Thyroid gland (tissue), 4 donors: ENCODE measurements at regions not wholly inside any gene's neighbourhood (a gene's known extent, or its start where the extent isn't known, plus 50 kb on each side); places are given as distances from the start of the nearest gene placed in this dataset.

Experiments
- CTCF ChIP-seq, 6 experiments: fragments of 200-600 bp in 3 of 6; fragments of 450-650 bp in 3 of 6; sonication (generic) in 3 of 6; IDR thresholded peaks; one replicate each; pipeline ENCODE4 v1.5.1; 2016 to 2019; ENCODE audit warnings: antibody characterized with exemption in 6 of 6, mild to moderate bottlenecking in 2 of 6, inconsistent platforms in 1 of 6, moderate library complexity in 1 of 6
- POLR2A ChIP-seq, 2 donors: fragments of 450-650 bp; IDR thresholded peaks; one replicate each; pipeline ENCODE4 v1.6.1; 2017; ENCODE audit warnings: antibody characterized with exemption in 2 of 2, mild to moderate bottlenecking in 2 of 2, moderate library complexity in 1 of 2

- TF ChIP-seq CTCF (IDR thresholded peaks at IDR 0.05) (no peak), POLR2A (IDR thresholded peaks at IDR 0.05) (no peak)
Observed at GRCh38 chr6:145352382-145353080, 382.8 kb downstream of the EPM2A start.
